ENCODE measurements at regions not wholly inside any gene's neighbourhood (a gene's known extent, or its start where the extent isn't known, plus 50 kb on each side); places are given as distances from the start of the nearest gene placed in this dataset.

GRCh38 chr11:19345848-19346681 is 105.3 kb upstream of the E2F8 start:
- H3K27me3 ChIP-seq (replicated peaks; ENCODE audit: control insufficient read depth, insufficient read depth, low read length): no peaks in the 10 kb centered on the region; the same call in 1 of the 2 replicates
- Mint-ChIP-seq H3K9me3 (ENCODE audit: unreplicated experiment) (no peaks in the 10 kb centered on the region), H3K4me1 (ENCODE audit: low read depth, unreplicated experiment) (peaks cover 7% of the 10 kb centered on the region), H3K27me3 (ENCODE audit: insufficient read depth, unreplicated experiment) (peaks cover 7% of the 10 kb centered on the region), H3K27ac (ENCODE audit: unreplicated experiment) (no peak overlapping the region), H3K36me3 (ENCODE audit: insufficient read depth, unreplicated experiment) (no peaks in the 10 kb centered on the region), H3K4me3 (ENCODE audit: unreplicated experiment) (peak overlapping the region; percentile 56)
- H3K4me1 ChIP-seq: peaks cover 10% of the 10 kb centered on the region
- H3K36me3 ChIP-seq (ENCODE audit: control insufficient read depth, insufficient read depth, low read length): no peaks in the 10 kb centered on the region
- peak in 1 of 2 experiments; percentile 46 for DNase-seq
- no TSS peak for BruUV-seq (replicated peaks)
- peak overlapping the region; percentile 18 for H3K4me3 ChIP-seq (ENCODE audit: low read depth, low read length)
- intact Hi-C loops (cut with micrococcal nuclease; ENCODE audit: unreplicated experiment): no loop called here
- H3K9me3 ChIP-seq: no peaks in the 10 kb centered on the region
- ChIA-PET POLR2A (no interaction called here), CTCF (interaction anchor here (0.7 kb wide), 1 partner anchor 73 kb away, joined by 3 read pairs; no protein-coding TSS in a partner anchor)
- TF ChIP-seq CTCF (IDR thresholded peaks at IDR 0.05; ENCODE audit: insufficient read depth in 1 of 2, low read depth in 1 of 2, low read length in 1 of 2, severe bottlenecking in 1 of 2, unreplicated experiment in 1 of 2): peak in 1 of 2 experiments; percentile 13

GRCh38 chr11:19345519-19345847 is 104.7 kb upstream of the E2F8 start:
- CTCF ChIA-PET: no interaction called here
- H3K27me3 ChIP-seq (replicated peaks; ENCODE audit: control insufficient read depth, insufficient read depth, low read length): no peaks in the 10 kb centered on the region; the same call in 1 of the 2 replicates
- no peak for DNase-seq

More at GRCh38 chr11:19345519-19345847, 104.7 kb upstream of the E2F8 start:
- Histone ChIP-seq H3K9me3 (no peaks in the 10 kb centered on the region), H3K4me3 (ENCODE audit: low read depth, low read length) (no peak overlapping the region), H3K4me1 (peaks cover 10% of the 10 kb centered on the region), H3K36me3 (ENCODE audit: control insufficient read depth, insufficient read depth, low read length) (no peaks in the 10 kb centered on the region)
- BruUV-seq (replicated peaks): no TSS peak
- Mint-ChIP-seq H3K27me3 (ENCODE audit: insufficient read depth, unreplicated experiment) (peaks cover 7% of the 10 kb centered on the region), H3K4me3 (ENCODE audit: unreplicated experiment) (peak overlapping the region; percentile 56), H3K36me3 (ENCODE audit: insufficient read depth, unreplicated experiment) (no peaks in the 10 kb centered on the region), H3K9me3 (ENCODE audit: unreplicated experiment) (peaks cover 1% of the 10 kb centered on the region), H3K27ac (ENCODE audit: unreplicated experiment) (no peak overlapping the region), H3K4me1 (ENCODE audit: low read depth, unreplicated experiment) (peaks cover 7% of the 10 kb centered on the region)
- TF ChIP-seq CTCF (IDR thresholded peaks at IDR 0.05; ENCODE audit: insufficient read depth in 1 of 2, low read depth in 1 of 2, low read length in 1 of 2, severe bottlenecking in 1 of 2, unreplicated experiment in 1 of 2): no peak
- intact Hi-C loops (cut with micrococcal nuclease; ENCODE audit: unreplicated experiment): no loop called here
- POLR2A ChIA-PET: no interaction called here

Measured in Caco-2 (cell line).